H9 (cell line): ENCODE measurements at regions not wholly inside any gene's neighbourhood (a gene's known extent, or its start where the extent isn't known, plus 50 kb on each side); places are given as distances from the start of the nearest gene placed in this dataset.

ENCODE experiments used
- DNase-seq: peaks from one replicate; pipeline ENCODE4 v3.0.0-alpha.2; 2017
- H2AFZ ChIP-seq: one replicate; pipeline ENCODE4 v1.6.1; 2013; ENCODE audit warnings: mild to moderate bottlenecking, low read length, control low read depth, moderate library complexity
- H2AK5ac ChIP-seq: 2 replicates; pipeline ENCODE4 v1.6.1; 2013; ENCODE audit warnings: low read length, control low read depth, mixed read lengths; ENCODE audit not compliant: insufficient read length
- H2BK120ac ChIP-seq: one replicate; pipeline ENCODE4 v1.6.1; 2013; ENCODE audit warnings: low read depth, mild to moderate bottlenecking, low read length, control low read depth, inconsistent platforms; ENCODE audit not compliant: poor library complexity, severe bottlenecking
- H2BK12ac ChIP-seq: 2 replicates; pipeline ENCODE4 v1.6.1; 2013; ENCODE audit warnings: low read length, control low read depth, mixed read lengths, low read depth; ENCODE audit not compliant: insufficient read length
- H2BK15ac ChIP-seq: 2 replicates; pipeline ENCODE4 v1.6.1; 2013; ENCODE audit warnings: low read depth, low read length, control low read depth
- H2BK20ac ChIP-seq: one replicate; pipeline ENCODE4 v1.6.1; 2013; ENCODE audit warnings: low read depth, mild to moderate bottlenecking, low read length, control low read depth, inconsistent platforms; ENCODE audit not compliant: poor library complexity, severe bottlenecking
- H2BK5ac ChIP-seq: 2 replicates; pipeline ENCODE4 v1.6.1; 2013; ENCODE audit warnings: low read length, control low read depth, mixed read lengths; ENCODE audit not compliant: insufficient read length
- H3K14ac ChIP-seq: 2 replicates; pipeline ENCODE4 v1.6.1; 2013; ENCODE audit warnings: low read length, control low read depth; ENCODE audit not compliant: insufficient read depth
- H3K18ac ChIP-seq: 2 replicates; pipeline ENCODE4 v1.6.1; 2013; ENCODE audit warnings: low read depth, mild to moderate bottlenecking, mixed read lengths, low read length, control low read depth; ENCODE audit not compliant: insufficient read length
- H3K23ac ChIP-seq: 2 replicates; pipeline ENCODE4 v1.6.1; 2013; ENCODE audit warnings: low read length, control low read depth, mixed read lengths, low read depth; ENCODE audit not compliant: insufficient read length
- H3K23me2 ChIP-seq: 2 replicates; pipeline ENCODE4 v1.6.1; 2013; ENCODE audit warnings: low read depth, mild to moderate bottlenecking, mixed read lengths, low read length, control low read depth; ENCODE audit not compliant: insufficient read length, poor library complexity, severe bottlenecking
- H3K27ac ChIP-seq: 2 replicates; pipeline ENCODE4 v1.5.1; 2013; ENCODE audit warnings: low read length, control low read depth, mixed read lengths, low read depth; ENCODE audit not compliant: insufficient read length
- H3K27me3 ChIP-seq: 2 replicates; pipeline ENCODE4 v1.6.1; 2013; ENCODE audit warnings: low read length, control low read depth, inconsistent platforms; ENCODE audit not compliant: insufficient read depth
- H3K4ac ChIP-seq: 2 replicates; pipeline ENCODE4 v1.6.1; 2013; ENCODE audit warnings: low read depth, mild to moderate bottlenecking, control low read depth, inconsistent platforms, low read length, moderate library complexity
- H3K4me1 ChIP-seq: 2 replicates; pipeline ENCODE4 v1.6.1; 2013; ENCODE audit warnings: low read length, control low read depth, inconsistent platforms; ENCODE audit not compliant: insufficient read depth
- H3K4me2 ChIP-seq: 2 replicates; pipeline ENCODE4 v1.6.1; 2013; ENCODE audit warnings: low read length, control low read depth, mixed read lengths; ENCODE audit not compliant: insufficient read length, insufficient read depth
- H3K56ac ChIP-seq: 2 replicates; pipeline ENCODE4 v1.6.1; 2013; ENCODE audit warnings: low read depth, mild to moderate bottlenecking, mixed read lengths, low read length, control low read depth; ENCODE audit not compliant: insufficient read length
- H3K79me1 ChIP-seq: 2 replicates; pipeline ENCODE4 v1.6.1; 2013; ENCODE audit warnings: low read depth, mild to moderate bottlenecking, moderate library complexity, low read length, control low read depth, inconsistent platforms; ENCODE audit not compliant: insufficient read depth, poor library complexity, severe bottlenecking
- H3K79me2 ChIP-seq: 2 replicates; pipeline ENCODE4 v1.6.1; 2013; ENCODE audit warnings: low read length, control low read depth, inconsistent platforms; ENCODE audit not compliant: insufficient read depth
- H3K9ac ChIP-seq: 2 replicates; pipeline ENCODE4 v1.6.1; 2013; ENCODE audit warnings: low read length, control low read depth, mixed read lengths; ENCODE audit not compliant: insufficient read length; ENCODE audit errors: extremely low read depth
- H3K9me3 ChIP-seq: one replicate; pipeline ENCODE4 v1.6.1; 2013; ENCODE audit warnings: low read depth, low read length, inconsistent platforms; ENCODE audit not compliant: control insufficient read depth
- H3T11ph ChIP-seq: one replicate; pipeline ENCODE4 v1.6.1; 2013; ENCODE audit warnings: mild to moderate bottlenecking, low read length, control low read depth, inconsistent platforms
- H4K20me1 ChIP-seq: one replicate; pipeline ENCODE4 v1.6.1; 2013; ENCODE audit not compliant: control insufficient read depth, insufficient read length, insufficient read depth
- H4K5ac ChIP-seq: 2 replicates; pipeline ENCODE4 v1.6.1; 2013; ENCODE audit warnings: low read depth, mild to moderate bottlenecking, mixed read lengths, low read length, control low read depth; ENCODE audit not compliant: insufficient read length
- H4K8ac ChIP-seq: replicated peaks from 2 replicates; pipeline ENCODE4 v1.6.1; 2013; ENCODE audit warnings: low read length, control low read depth, mixed read lengths, low read depth; ENCODE audit not compliant: insufficient read length
- H4K91ac ChIP-seq: 2 replicates; pipeline ENCODE4 v1.6.1; 2013; ENCODE audit warnings: low read depth, mild to moderate bottlenecking, moderate library complexity, mixed read lengths, low read length, control low read depth; ENCODE audit not compliant: insufficient read length
- H3K27ac Mint-ChIP-seq, 3 experiments: 2 replicates in 2 of 3; 3 replicates in 1 of 3; pipeline ENCODE4 v1.8.0; 2020 to 2021; ENCODE audit warnings: mixed read lengths in 3 of 3, mild to moderate bottlenecking in 1 of 3, moderate library complexity in 1 of 3
- H3K27me3 Mint-ChIP-seq: 2 replicates; pipeline ENCODE4 v1.8.0; 2021; ENCODE audit warnings: low read depth, mild to moderate bottlenecking, moderate library complexity, mixed read lengths
- H3K36me3 Mint-ChIP-seq, 3 experiments: 2 replicates in 2 of 3; 3 replicates in 1 of 3; pipeline ENCODE4 v1.8.0; 2020 to 2021; ENCODE audit warnings: low read depth in 3 of 3, mixed read lengths in 3 of 3; ENCODE audit not compliant: insufficient read depth in 1 of 3
- H3K4me1 Mint-ChIP-seq, 2 experiments: 2 replicates each; pipeline ENCODE4 v1.8.0; 2020; ENCODE audit warnings: mixed read lengths in 2 of 2
- H3K4me3 Mint-ChIP-seq, 2 experiments: 2 replicates in 1 of 2; 3 replicates in 1 of 2; pipeline ENCODE4 v1.8.0; 2020 to 2021; ENCODE audit warnings: mild to moderate bottlenecking in 2 of 2, mixed read lengths in 2 of 2, moderate library complexity in 1 of 2
- H3K9me3 Mint-ChIP-seq, 2 experiments: 2 replicates in 1 of 2; 3 replicates in 1 of 2; pipeline ENCODE4 v1.8.0; 2020; ENCODE audit warnings: mild to moderate bottlenecking in 2 of 2, mixed read lengths in 2 of 2, moderate library complexity in 1 of 2
- WGBS: extraction: QIAGEN DNeasy Blood & Tissue Kit; methylation state at CpG from one replicate; pipeline ENCODE4 v1.1.7; 2013; ENCODE audit warnings: missing lambda C conversion rate, low lambda C conversion rate, mixed read lengths; ENCODE audit not compliant: insufficient read length; ENCODE audit errors: extremely low coverage; 5-methylcytosine and 5-hydroxymethylcytosine counted together
- TF ChIP-seq, protein P1 (sequence below): fragments of 200-600 bp; sonication (generic); conservative IDR thresholded peaks from 3 replicates; pipeline ENCODE4 v1.8.0; 2021; ENCODE audit warnings: antibody characterized with exemption, mild to moderate bottlenecking

DNA sequence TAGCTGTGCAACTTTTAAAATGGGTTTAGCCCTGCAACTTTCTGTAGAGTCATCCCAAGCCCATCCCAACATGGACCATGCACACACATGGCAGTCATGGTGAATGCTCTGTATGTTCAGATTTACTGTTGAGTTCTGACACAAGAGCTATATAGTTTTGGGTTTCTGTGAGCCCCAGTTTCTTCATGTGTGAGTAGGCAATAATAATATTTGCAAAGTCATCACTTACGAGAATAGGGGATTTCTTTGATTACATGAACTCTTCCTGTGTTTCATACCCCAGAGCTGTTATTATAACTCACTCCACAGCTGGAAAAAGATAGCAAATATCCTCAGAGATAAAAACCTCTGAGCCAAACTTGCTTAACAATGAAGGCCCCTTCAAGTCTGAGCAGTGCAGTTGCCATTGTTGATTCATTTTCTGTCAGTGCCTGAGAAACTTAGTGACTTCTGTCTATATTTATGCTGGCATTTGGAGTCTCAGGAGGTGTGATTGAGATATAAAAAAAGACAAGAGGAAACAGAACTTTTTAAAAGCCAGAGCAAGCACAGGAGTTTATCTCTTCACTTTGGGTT lies 767.9 kb upstream of the API5 start:
- H2BK20ac ChIP-seq, result no peak overlapping the region
- no peak overlapping the region for H3K27ac ChIP-seq
- DNase-seq, result no peak
- no peak overlapping the region for H3K27ac Mint-ChIP-seq
- H2BK15ac ChIP-seq, result no peak overlapping the region
- H3K4ac ChIP-seq, result no peak overlapping the region
- H4K5ac ChIP-seq, result no peak overlapping the region
- no peak overlapping the region for H2AFZ ChIP-seq
- H3K9me3 Mint-ChIP-seq, result peaks cover 0 to 2% of the 10 kb centered on the region in 2 experiments; a peak in 2 of 5 replicates
- no peak overlapping the region for H3T11ph ChIP-seq
- H3K9me3 ChIP-seq, result no peaks in the 10 kb centered on the region
- peaks cover 0 to 4% (median 0%) of the 10 kb centered on the region in 3 experiments; a peak in 2 of 7 replicates for H3K36me3 Mint-ChIP-seq
- no peak overlapping the region for H2BK12ac ChIP-seq
- WGBS, result no CpG with 5 or more reads among the region's 1 CpG
- no peak overlapping the region for H4K91ac ChIP-seq
- H3K27me3 ChIP-seq, result no peaks in the 10 kb centered on the region
- no peak overlapping the region for H2BK120ac ChIP-seq
- no peak overlapping the region for H3K23ac ChIP-seq
- no peaks in the 10 kb centered on the region for H4K20me1 ChIP-seq
- no peak overlapping the region for H3K56ac ChIP-seq
- H2AK5ac ChIP-seq, result no peak overlapping the region
- TF ChIP-seq, protein P1, sequence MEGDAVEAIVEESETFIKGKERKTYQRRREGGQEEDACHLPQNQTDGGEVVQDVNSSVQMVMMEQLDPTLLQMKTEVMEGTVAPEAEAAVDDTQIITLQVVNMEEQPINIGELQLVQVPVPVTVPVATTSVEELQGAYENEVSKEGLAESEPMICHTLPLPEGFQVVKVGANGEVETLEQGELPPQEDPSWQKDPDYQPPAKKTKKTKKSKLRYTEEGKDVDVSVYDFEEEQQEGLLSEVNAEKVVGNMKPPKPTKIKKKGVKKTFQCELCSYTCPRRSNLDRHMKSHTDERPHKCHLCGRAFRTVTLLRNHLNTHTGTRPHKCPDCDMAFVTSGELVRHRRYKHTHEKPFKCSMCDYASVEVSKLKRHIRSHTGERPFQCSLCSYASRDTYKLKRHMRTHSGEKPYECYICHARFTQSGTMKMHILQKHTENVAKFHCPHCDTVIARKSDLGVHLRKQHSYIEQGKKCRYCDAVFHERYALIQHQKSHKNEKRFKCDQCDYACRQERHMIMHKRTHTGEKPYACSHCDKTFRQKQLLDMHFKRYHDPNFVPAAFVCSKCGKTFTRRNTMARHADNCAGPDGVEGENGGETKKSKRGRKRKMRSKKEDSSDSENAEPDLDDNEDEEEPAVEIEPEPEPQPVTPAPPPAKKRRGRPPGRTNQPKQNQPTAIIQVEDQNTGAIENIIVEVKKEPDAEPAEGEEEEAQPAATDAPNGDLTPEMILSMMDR, result no peak
- no peaks in the 10 kb centered on the region for H3K23me2 ChIP-seq
- H3K14ac ChIP-seq, result no peak overlapping the region
- no peak overlapping the region for H3K9ac ChIP-seq
- no peaks in the 10 kb centered on the region for H3K27me3 Mint-ChIP-seq
- H3K4me3 Mint-ChIP-seq, result no peak overlapping the region
- no peak overlapping the region for H4K8ac ChIP-seq
- no peaks in the 10 kb centered on the region for H3K79me2 ChIP-seq
- H3K18ac ChIP-seq, result no peak overlapping the region
- no peak overlapping the region for H2BK5ac ChIP-seq
- H3K4me2 ChIP-seq, result no peak overlapping the region
- no peaks in the 10 kb centered on the region for H3K4me1 ChIP-seq
- H3K79me1 ChIP-seq, result no peaks in the 10 kb centered on the region
- H3K4me1 Mint-ChIP-seq, result no peaks in the 10 kb centered on the region
